22Rv1 (cell line): ENCODE measurements at regions not wholly inside any gene's neighbourhood (a gene's known extent, or its start where the extent isn't known, plus 50 kb on each side); places are given as distances from the start of the nearest gene placed in this dataset.

Experiments used
- CTCF ChIP-seq: fragments of 450-650 bp; IDR thresholded peaks from 2 replicates; pipeline ENCODE4 v1.5.1; 2017; ENCODE audit warnings: mild to moderate bottlenecking
- ZFX ChIP-seq: fragments of 450-650 bp; IDR thresholded peaks from 2 replicates; pipeline ENCODE4 v1.6.1; 2017; ENCODE audit warnings: antibody characterized with exemption, borderline replicate concordance

GRCh38 chr6:94052749-94053148, 633.4 kb upstream of the EPHA7 start:
- TF ChIP-seq CTCF (peak; percentile 34), ZFX (no peak)
